ENCODE measurements at regions not wholly inside any gene's neighbourhood (a gene's known extent, or its start where the extent isn't known, plus 50 kb on each side); places are given as distances from the start of the nearest gene placed in this dataset.

DNA sequence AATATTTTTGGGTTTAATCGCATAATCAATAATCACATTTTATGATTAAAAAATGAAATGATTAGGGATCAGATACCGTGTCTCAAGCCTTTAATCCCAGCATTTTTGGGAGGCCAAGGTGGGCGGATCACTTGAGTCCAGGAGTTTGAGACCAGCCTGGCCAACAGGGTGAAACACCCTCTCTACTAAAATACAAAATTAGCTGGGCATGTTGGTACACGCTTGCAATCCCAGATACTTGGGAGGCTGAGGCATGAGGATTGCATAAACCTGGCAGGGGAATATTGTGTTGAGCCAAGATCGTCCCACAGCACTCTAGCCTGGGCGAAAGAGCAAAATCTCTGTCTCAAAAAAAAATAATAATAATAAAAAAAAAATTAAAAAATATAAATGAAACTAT is 1581.4 kb downstream of the KCNT2 start:
- TF ChIP-seq, protein P1, sequence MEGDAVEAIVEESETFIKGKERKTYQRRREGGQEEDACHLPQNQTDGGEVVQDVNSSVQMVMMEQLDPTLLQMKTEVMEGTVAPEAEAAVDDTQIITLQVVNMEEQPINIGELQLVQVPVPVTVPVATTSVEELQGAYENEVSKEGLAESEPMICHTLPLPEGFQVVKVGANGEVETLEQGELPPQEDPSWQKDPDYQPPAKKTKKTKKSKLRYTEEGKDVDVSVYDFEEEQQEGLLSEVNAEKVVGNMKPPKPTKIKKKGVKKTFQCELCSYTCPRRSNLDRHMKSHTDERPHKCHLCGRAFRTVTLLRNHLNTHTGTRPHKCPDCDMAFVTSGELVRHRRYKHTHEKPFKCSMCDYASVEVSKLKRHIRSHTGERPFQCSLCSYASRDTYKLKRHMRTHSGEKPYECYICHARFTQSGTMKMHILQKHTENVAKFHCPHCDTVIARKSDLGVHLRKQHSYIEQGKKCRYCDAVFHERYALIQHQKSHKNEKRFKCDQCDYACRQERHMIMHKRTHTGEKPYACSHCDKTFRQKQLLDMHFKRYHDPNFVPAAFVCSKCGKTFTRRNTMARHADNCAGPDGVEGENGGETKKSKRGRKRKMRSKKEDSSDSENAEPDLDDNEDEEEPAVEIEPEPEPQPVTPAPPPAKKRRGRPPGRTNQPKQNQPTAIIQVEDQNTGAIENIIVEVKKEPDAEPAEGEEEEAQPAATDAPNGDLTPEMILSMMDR (IDR thresholded peaks at IDR 0.05; ENCODE audit: insufficient read depth, low read length) = no peak
- no peak for TF ChIP-seq REST (IDR thresholded peaks at IDR 0.05; ENCODE audit: insufficient replicate concordance, low read depth)

Measured in HL-60 (cell line).